ENCODE measurements at regions not wholly inside any gene's neighbourhood (a gene's known extent, or its start where the extent isn't known, plus 50 kb on each side); places are given as distances from the start of the nearest gene placed in this dataset.

GRCh38 chr5:164898705-164899104, 1393.3 kb downstream of the MAT2B start:
- no peak for DNase-seq (ENCODE audit: extremely low read depth, low read depth)
- H3K4me3 ChIP-seq (replicated peaks; ENCODE audit: low read depth, low read length) = no peak overlapping the region
- TF ChIP-seq CTCF (IDR thresholded peaks at IDR 0.05; ENCODE audit: low read depth, low read length, missing control alignments) = no peak

- TF ChIP-seq CTCF (IDR thresholded peaks at IDR 0.05; ENCODE audit: low read depth, low read length, missing control alignments) = no peak
- H3K4me3 ChIP-seq (replicated peaks; ENCODE audit: low read depth, low read length) = no peak overlapping the region
- DNase-seq (ENCODE audit: extremely low read depth, low read depth) = no peak
Measured at GRCh38 chr5:164909673-164910072, 1404.3 kb downstream of the MAT2B start.

- DNase-seq (ENCODE audit: extremely low read depth, low read depth) = no peak
- no peak for TF ChIP-seq CTCF (IDR thresholded peaks at IDR 0.05; ENCODE audit: low read depth, low read length, missing control alignments)
- H3K4me3 ChIP-seq (replicated peaks; ENCODE audit: low read depth, low read length) = no peak overlapping the region
Measured at GRCh38 chr5:164921722-164922121, 1416.3 kb downstream of the MAT2B start.

- TF ChIP-seq CTCF (IDR thresholded peaks at IDR 0.05; ENCODE audit: low read depth, low read length, missing control alignments) = no peak
- H3K4me3 ChIP-seq (replicated peaks; ENCODE audit: low read depth, low read length) = no peak overlapping the region
- no peak for DNase-seq (ENCODE audit: extremely low read depth, low read depth)
Measured at GRCh38 chr5:164934039-164934438, 1428.6 kb downstream of the MAT2B start.

GRCh38 chr5:164934561-164934960, 1429.1 kb downstream of the MAT2B start:
- DNase-seq (ENCODE audit: extremely low read depth, low read depth) = no peak
- no peak for TF ChIP-seq CTCF (IDR thresholded peaks at IDR 0.05; ENCODE audit: low read depth, low read length, missing control alignments)
- no peak overlapping the region for H3K4me3 ChIP-seq (replicated peaks; ENCODE audit: low read depth, low read length)

GRCh38 chr5:164941132-164941531, 1435.7 kb downstream of the MAT2B start:
- no peak for TF ChIP-seq CTCF (IDR thresholded peaks at IDR 0.05; ENCODE audit: low read depth, low read length, missing control alignments)
- no peak for DNase-seq (ENCODE audit: extremely low read depth, low read depth)
- H3K4me3 ChIP-seq (replicated peaks; ENCODE audit: low read depth, low read length) = no peak overlapping the region

- H3K4me3 ChIP-seq (replicated peaks; ENCODE audit: low read depth, low read length) = no peak overlapping the region
- DNase-seq (ENCODE audit: extremely low read depth, low read depth) = no peak
- TF ChIP-seq CTCF (IDR thresholded peaks at IDR 0.05; ENCODE audit: low read depth, low read length, missing control alignments) = no peak
Measured at GRCh38 chr5:164950927-164951326, 1445.5 kb downstream of the MAT2B start.
